IMR-90 (cell line): ENCODE measurements at regions not wholly inside any gene's neighbourhood (a gene's known extent, or its start where the extent isn't known, plus 50 kb on each side); places are given as distances from the start of the nearest gene placed in this dataset.

Experiments used
- ATAC-seq: fragments of 200-7000 bp; cut with Tn5 transposase; 2 replicates; pipeline ENCODE4 v1.9.1; 2020; ENCODE audit warnings: low read depth, mild to moderate bottlenecking, moderate library complexity
- BruUV-seq: library from RNA; stranded (reverse); fragments of 400-500 nt; replicated peaks from 2 replicates; lab custom pipeline; 2021; lab: Mats Ljungman, UMichigan
- CTCF ChIA-PET: fragments of 300-600 bp; formaldehyde crosslinking; extraction: SDS; loops from one replicate; lab custom pipeline; 2021; ENCODE audit warnings: antibody characterized with exemption; lab: Yijun Ruan, JAX
- POLR2A ChIA-PET: fragments of 300-600 bp; sonication (Branson Sonifier 250); formaldehyde crosslinking; loops from one replicate; lab custom pipeline; 2022; ENCODE audit warnings: antibody characterized with exemption; ENCODE audit not compliant: unreplicated experiment; lab: Charles Lee
- DNase-seq: peaks from one replicate; pipeline ENCODE4 v3.0.0; 2013
- H2AFZ ChIP-seq: replicated peaks from 2 replicates; pipeline ENCODE3; 2013; ENCODE audit warnings: low read length, mild to moderate bottlenecking; ENCODE audit not compliant: poor library complexity
- H2AK5ac ChIP-seq: 2 replicates; pipeline ENCODE4 v1.6.1; 2013; ENCODE audit warnings: low read depth, low read length, inconsistent platforms
- H2AK9ac ChIP-seq: replicated peaks from 2 replicates; pipeline ENCODE3; 2013; ENCODE audit warnings: mild to moderate bottlenecking, low read depth, low read length, moderate library complexity; ENCODE audit not compliant: poor library complexity
- H2BK120ac ChIP-seq: 2 replicates; pipeline ENCODE4 v1.6.1; 2013; ENCODE audit warnings: low read depth, low read length, inconsistent platforms
- H2BK15ac ChIP-seq: 3 replicates; pipeline ENCODE4 v1.6.1; 2013; ENCODE audit warnings: low read depth, low read length, inconsistent platforms
- H2BK20ac ChIP-seq: 2 replicates; pipeline ENCODE4 v1.6.1; 2013; ENCODE audit warnings: low read depth, mild to moderate bottlenecking, inconsistent platforms, low read length, moderate library complexity
- H2BK5ac ChIP-seq: 2 replicates; pipeline ENCODE4 v1.6.1; 2013; ENCODE audit warnings: mild to moderate bottlenecking, low read depth, low read length, inconsistent platforms; ENCODE audit not compliant: poor library complexity, severe bottlenecking
- H3K14ac ChIP-seq: replicated peaks from 2 replicates; pipeline ENCODE4 v1.6.1; 2013; ENCODE audit warnings: low read depth, low read length, inconsistent platforms
- H3K18ac ChIP-seq: 2 replicates; pipeline ENCODE4 v1.6.1; 2013; ENCODE audit warnings: low read depth, low read length, control low read depth
- H3K23ac ChIP-seq: 2 replicates; pipeline ENCODE4 v1.6.1; 2013; ENCODE audit warnings: low read depth, low read length, inconsistent platforms
- H3K27ac ChIP-seq: 2 replicates; pipeline ENCODE4 v1.5.1; 2013; ENCODE audit warnings: mild to moderate bottlenecking, control low read depth, low read length; ENCODE audit not compliant: insufficient read depth
- H3K27me3 ChIP-seq: 2 replicates; pipeline ENCODE4 v1.6.1; 2013; ENCODE audit warnings: low read length; ENCODE audit not compliant: control insufficient read depth, insufficient read depth
- H3K36me3 ChIP-seq: 2 replicates; pipeline ENCODE4 v1.6.1; 2013; ENCODE audit warnings: low read length, mixed read lengths; ENCODE audit not compliant: control insufficient read depth, insufficient read depth
- H3K4ac ChIP-seq: 2 replicates; pipeline ENCODE4 v1.6.1; 2013; ENCODE audit warnings: low read depth, low read length, inconsistent platforms
- H3K4me1 ChIP-seq: 2 replicates; pipeline ENCODE4 v1.6.1; 2013; ENCODE audit warnings: low read length, mixed read lengths; ENCODE audit not compliant: control insufficient read depth, insufficient read depth
- H3K4me2 ChIP-seq: 2 replicates; pipeline ENCODE4 v1.6.1; 2013; ENCODE audit warnings: low read depth, mild to moderate bottlenecking, control low read depth, low read length, moderate library complexity
- H3K4me3 ChIP-seq: 2 replicates; pipeline ENCODE4 v1.5.1; 2013; ENCODE audit warnings: low read depth, mild to moderate bottlenecking, control low read depth, low read length, moderate library complexity; ENCODE audit not compliant: insufficient read depth
- H3K56ac ChIP-seq: 2 replicates; pipeline ENCODE4 v1.6.1; 2013; ENCODE audit warnings: low read length, inconsistent platforms; ENCODE audit not compliant: insufficient read depth; ENCODE audit errors: extremely low read depth
- H3K79me1 ChIP-seq, 2 experiments: 2 replicates each; pipeline ENCODE4 v1.6.1; 2013; ENCODE audit warnings: low read length in 2 of 2, inconsistent platforms in 1 of 2, low read depth in 1 of 2
- H3K9ac ChIP-seq: 2 replicates; pipeline ENCODE4 v1.6.1; 2013; ENCODE audit warnings: low read depth, low read length, control low read depth
- H3K9me1 ChIP-seq: 2 replicates; pipeline ENCODE4 v1.6.1; 2013; ENCODE audit warnings: low read length, inconsistent platforms; ENCODE audit not compliant: insufficient read depth
- H3K9me3 ChIP-seq: 2 replicates; pipeline ENCODE4 v1.6.1; 2013; ENCODE audit warnings: low read length; ENCODE audit not compliant: control insufficient read depth, insufficient read depth
- H4K20me1 ChIP-seq: 2 replicates; pipeline ENCODE4 v1.6.1; 2013; ENCODE audit warnings: low read length, inconsistent platforms; ENCODE audit not compliant: insufficient read depth
- H4K5ac ChIP-seq: 2 replicates; pipeline ENCODE4 v1.6.1; 2013; ENCODE audit warnings: mild to moderate bottlenecking, low read depth, low read length, control low read depth
- H4K8ac ChIP-seq, 2 experiments: 2 replicates each; pipeline ENCODE4 v1.6.1; 2013; ENCODE audit warnings: low read depth in 2 of 2, low read length in 2 of 2, control low read depth in 1 of 2, inconsistent platforms in 1 of 2
- H4K91ac ChIP-seq: 2 replicates; pipeline ENCODE4 v1.6.1; 2013; ENCODE audit warnings: low read depth, low read length, inconsistent platforms; ENCODE audit not compliant: insufficient read depth
- BHLHE40 ChIP-seq: fragments of 150-350 bp; IDR thresholded peaks from 2 replicates; pipeline ENCODE4 v1.6.1; 2016; ENCODE audit warnings: mild to moderate bottlenecking, low read depth, low read length
- CEBPB ChIP-seq: IDR thresholded peaks from 2 replicates; pipeline ENCODE4 v1.6.1; 2012; ENCODE audit warnings: low read depth, low read length, improper control_type of control experiment
- CHD1 ChIP-seq: IDR thresholded peaks from 2 replicates; pipeline ENCODE4 v1.6.1; 2012; ENCODE audit warnings: low read depth, low read length, improper control_type of control experiment
- FOS ChIP-seq: fragments of 150-350 bp; IDR thresholded peaks from 2 replicates; pipeline ENCODE4 v1.6.1; 2016; ENCODE audit warnings: low read depth, low read length
- MAFK ChIP-seq: IDR thresholded peaks from 2 replicates; pipeline ENCODE4 v1.6.1; 2012; ENCODE audit warnings: low read depth, low read length, improper control_type of control experiment
- MAZ ChIP-seq: IDR thresholded peaks from 2 replicates; pipeline ENCODE4 v1.6.1; 2012; ENCODE audit warnings: low read depth, mild to moderate bottlenecking, low read length, improper control_type of control experiment, moderate library complexity, borderline replicate concordance
- MXI1 ChIP-seq: IDR thresholded peaks from 2 replicates; pipeline ENCODE4 v1.6.1; 2012; ENCODE audit warnings: low read depth, mild to moderate bottlenecking, low read length, moderate library complexity, borderline replicate concordance
- NFE2L2 ChIP-seq: fragments of 150-350 bp; IDR thresholded peaks from 2 replicates; pipeline ENCODE4 v1.6.1; 2016; ENCODE audit warnings: low read depth, mild to moderate bottlenecking, low read length
- POLR2A ChIP-seq: IDR thresholded peaks from 2 replicates; pipeline ENCODE4 v1.6.1; 2012; ENCODE audit warnings: mild to moderate bottlenecking, low read depth, low read length
- RAD21 ChIP-seq: IDR thresholded peaks from 2 replicates; pipeline ENCODE4 v1.6.1; 2012; ENCODE audit warnings: low read length, improper control_type of control experiment
- RCOR1 ChIP-seq: IDR thresholded peaks from 2 replicates; pipeline ENCODE4 v1.6.1; 2012; ENCODE audit warnings: mild to moderate bottlenecking, low read length, improper control_type of control experiment; ENCODE audit not compliant: insufficient replicate concordance
- SMC3 ChIP-seq: fragments of 150-350 bp; IDR thresholded peaks from 2 replicates; pipeline ENCODE4 v1.6.1; 2016; ENCODE audit warnings: low read depth, mild to moderate bottlenecking, antibody characterized with exemption, low read length, moderate library complexity
- WGBS, 2 experiments: methylation state at CpG; one replicate each; pipeline versions ENCODE4 v1.1.5 to v1.1.7; 2013; ENCODE audit warnings: missing lambda C conversion rate in 2 of 2; ENCODE audit not compliant: insufficient read length in 1 of 2; ENCODE audit errors: extremely low coverage in 2 of 2; 5-methylcytosine and 5-hydroxymethylcytosine counted together
- dilution Hi-C: fragments of 300-500 bp; cut with HindIII; formaldehyde crosslinking; loops from one replicate; pipeline ENCODE4 v1.14.3; 2018; ENCODE audit warnings: low sequenced_read_pairs; ENCODE audit not compliant: unreplicated experiment
- in situ Hi-C: fragments of 300-500 bp; cut with MboI; formaldehyde crosslinking; loops from 3 replicates; pipeline ENCODE4 v1.14.3; 2019; ENCODE audit warnings: low sequenced_read_pairs, inconsistent platforms, mixed read lengths
- intact Hi-C: fragments of 100-400 bp; cut with micrococcal nuclease; formaldehyde crosslinking; loops from 2 replicates; pipeline ENCODE4 v1.10.0; 2022
- TF ChIP-seq, protein P1 (sequence below): fragments of 150-350 bp; IDR thresholded peaks from 2 replicates; pipeline ENCODE4 v1.6.1; 2017; ENCODE audit warnings: mild to moderate bottlenecking, antibody characterized with exemption, low read length, low read depth
- TF ChIP-seq, protein P2 (sequence below): conservative IDR thresholded peaks from 2 replicates; pipeline ENCODE4 v1.5.1; 2012; ENCODE audit warnings: mild to moderate bottlenecking, low read depth, low read length, improper control_type of control experiment

- Histone ChIP-seq H2BK15ac (no peak overlapping the region), H2BK120ac (no peak overlapping the region), H3K27me3 (no peaks in the 10 kb centered on the region), H3K79me1 (no peaks in the 10 kb centered on the region), H3K4me2 (no peak overlapping the region), H3K14ac (no peak overlapping the region), H3K9me3 (peaks cover 9% of the 10 kb centered on the region), H3K4me3 (no peak overlapping the region), H4K20me1 (no peaks in the 10 kb centered on the region), H4K5ac (no peak overlapping the region), H3K18ac (no peak overlapping the region), H4K8ac (no peak overlapping the region), H3K9ac (no peak overlapping the region), H2BK5ac (no peak overlapping the region), H3K4me1 (no peaks in the 10 kb centered on the region), H3K36me3 (no peaks in the 10 kb centered on the region), H4K91ac (no peak overlapping the region), H3K4ac (no peak overlapping the region), H2AFZ (no peak overlapping the region), H2BK20ac (no peak overlapping the region), H2AK9ac (no peak overlapping the region), H3K23ac (no peak overlapping the region), H3K9me1 (no peaks in the 10 kb centered on the region), H2AK5ac (no peak overlapping the region), H3K27ac (no peak overlapping the region), H3K56ac (no peak overlapping the region)
- BruUV-seq = no TSS peak
- ChIA-PET POLR2A (no interaction called here), CTCF (no interaction called here)
- TF ChIP-seq CHD1 = no peak
- no peak for TF ChIP-seq CEBPB
- TF ChIP-seq MAFK = no peak
- no peak for TF ChIP-seq POLR2A
- no peak for TF ChIP-seq RCOR1
- TF ChIP-seq BHLHE40 = no peak
- no peak for TF ChIP-seq MXI1
- TF ChIP-seq, protein P1, sequence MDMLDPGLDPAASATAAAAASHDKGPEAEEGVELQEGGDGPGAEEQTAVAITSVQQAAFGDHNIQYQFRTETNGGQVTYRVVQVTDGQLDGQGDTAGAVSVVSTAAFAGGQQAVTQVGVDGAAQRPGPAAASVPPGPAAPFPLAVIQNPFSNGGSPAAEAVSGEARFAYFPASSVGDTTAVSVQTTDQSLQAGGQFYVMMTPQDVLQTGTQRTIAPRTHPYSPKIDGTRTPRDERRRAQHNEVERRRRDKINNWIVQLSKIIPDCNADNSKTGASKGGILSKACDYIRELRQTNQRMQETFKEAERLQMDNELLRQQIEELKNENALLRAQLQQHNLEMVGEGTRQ = no peak
- TF ChIP-seq, protein P2, sequence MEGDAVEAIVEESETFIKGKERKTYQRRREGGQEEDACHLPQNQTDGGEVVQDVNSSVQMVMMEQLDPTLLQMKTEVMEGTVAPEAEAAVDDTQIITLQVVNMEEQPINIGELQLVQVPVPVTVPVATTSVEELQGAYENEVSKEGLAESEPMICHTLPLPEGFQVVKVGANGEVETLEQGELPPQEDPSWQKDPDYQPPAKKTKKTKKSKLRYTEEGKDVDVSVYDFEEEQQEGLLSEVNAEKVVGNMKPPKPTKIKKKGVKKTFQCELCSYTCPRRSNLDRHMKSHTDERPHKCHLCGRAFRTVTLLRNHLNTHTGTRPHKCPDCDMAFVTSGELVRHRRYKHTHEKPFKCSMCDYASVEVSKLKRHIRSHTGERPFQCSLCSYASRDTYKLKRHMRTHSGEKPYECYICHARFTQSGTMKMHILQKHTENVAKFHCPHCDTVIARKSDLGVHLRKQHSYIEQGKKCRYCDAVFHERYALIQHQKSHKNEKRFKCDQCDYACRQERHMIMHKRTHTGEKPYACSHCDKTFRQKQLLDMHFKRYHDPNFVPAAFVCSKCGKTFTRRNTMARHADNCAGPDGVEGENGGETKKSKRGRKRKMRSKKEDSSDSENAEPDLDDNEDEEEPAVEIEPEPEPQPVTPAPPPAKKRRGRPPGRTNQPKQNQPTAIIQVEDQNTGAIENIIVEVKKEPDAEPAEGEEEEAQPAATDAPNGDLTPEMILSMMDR = no peak
- no peak for TF ChIP-seq SMC3
- TF ChIP-seq FOS = no peak
- TF ChIP-seq NFE2L2 = no peak
- TF ChIP-seq MAZ = no peak
- TF ChIP-seq RAD21 = no peak
- no CpG with 5 or more reads among the region's 2 CpGs for WGBS, 2 experiments
- dilution Hi-C loops (no loop called here), in situ Hi-C loops (no loop called here), intact Hi-C loops (no loop called here)
- ATAC-seq (no peak), DNase-seq (no peak)
These were observed 700.3 kb downstream of the TMEM182 start for GRCh38 chr2:103462101-103462500.
